GM19452 (cell line): ENCODE measurements at regions not wholly inside any gene's neighbourhood (a gene's known extent, or its start where the extent isn't known, plus 50 kb on each side); places are given as distances from the start of the nearest gene placed in this dataset.
"Not testable (repeated sequence)": the region's sequence is repeated elsewhere in the genome, so short reads cannot be mapped to it uniquely, and the experiment has no call there.

Source experiments
- ATAC-seq: cut with Tn5 transposase; IDR thresholded peaks from one replicate; pipeline ENCODE4 v1.9.1; 2021; ENCODE audit not compliant: unreplicated experiment

- ATAC-seq, result not testable (repeated sequence)
Observed at GRCh38 chr4:49153011-49153410, 166.9 kb downstream of the CWH43 start.

GRCh38 chr4:49154308-49155103 lies 168.4 kb downstream of the CWH43 start:
- ATAC-seq, result peak; percentile 63

DNA sequence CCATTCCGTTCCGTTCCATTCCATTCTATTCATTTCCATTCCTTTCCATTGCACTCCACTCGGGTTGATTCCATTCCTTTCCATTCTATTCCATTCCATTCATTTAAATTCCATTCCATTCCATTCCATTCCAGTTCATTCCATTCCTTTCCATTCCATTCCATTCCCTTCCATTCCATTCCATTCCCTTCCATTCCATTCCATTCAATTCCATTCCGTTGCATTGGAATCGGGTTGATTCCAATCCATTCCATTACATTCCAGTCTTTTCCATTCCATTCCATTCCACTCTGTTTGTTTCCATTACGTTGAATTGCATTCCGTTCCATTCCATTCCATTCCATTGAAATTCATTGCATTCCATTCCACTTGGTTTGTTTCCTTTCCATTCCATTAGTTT lies 169.2 kb downstream of the CWH43 start:
- ATAC-seq, result not testable (repeated sequence)

- not testable (repeated sequence) for ATAC-seq
Observed at GRCh38 chr4:49156309-49156708, 170.2 kb downstream of the CWH43 start.

GRCh38 chr4:49157630-49158029 lies 171.6 kb downstream of the CWH43 start:
- not testable (repeated sequence) for ATAC-seq

GRCh38 chr4:49161111-49161541 lies 175.1 kb downstream of the CWH43 start:
- ATAC-seq, result not testable (repeated sequence)

GRCh38 chr4:49164916-49165315 lies 178.8 kb downstream of the CWH43 start:
- not testable (repeated sequence) for ATAC-seq

- not testable (repeated sequence) for ATAC-seq
Observed at GRCh38 chr4:49177847-49178246, 191.8 kb downstream of the CWH43 start.

DNA sequence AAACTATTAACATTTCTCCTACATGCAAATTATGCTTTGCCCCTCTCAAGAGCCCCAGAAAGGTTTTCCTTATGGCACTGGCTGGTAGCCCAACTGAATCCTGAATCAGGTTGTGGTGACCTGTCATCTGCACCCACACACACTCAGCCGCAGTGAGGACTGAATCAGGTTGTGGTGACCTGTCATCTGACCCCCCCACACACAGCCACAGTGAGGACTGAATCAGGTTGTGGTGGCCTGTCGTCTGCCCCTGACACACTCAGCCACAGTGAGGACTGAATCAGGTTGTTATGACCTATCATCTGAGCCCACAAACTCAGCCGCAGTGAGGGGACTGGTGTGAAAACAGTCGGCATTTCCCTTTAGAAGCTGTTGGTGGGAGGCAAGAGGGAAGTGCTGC lies 195.0 kb downstream of the CWH43 start:
- not testable (repeated sequence) for ATAC-seq

DNA sequence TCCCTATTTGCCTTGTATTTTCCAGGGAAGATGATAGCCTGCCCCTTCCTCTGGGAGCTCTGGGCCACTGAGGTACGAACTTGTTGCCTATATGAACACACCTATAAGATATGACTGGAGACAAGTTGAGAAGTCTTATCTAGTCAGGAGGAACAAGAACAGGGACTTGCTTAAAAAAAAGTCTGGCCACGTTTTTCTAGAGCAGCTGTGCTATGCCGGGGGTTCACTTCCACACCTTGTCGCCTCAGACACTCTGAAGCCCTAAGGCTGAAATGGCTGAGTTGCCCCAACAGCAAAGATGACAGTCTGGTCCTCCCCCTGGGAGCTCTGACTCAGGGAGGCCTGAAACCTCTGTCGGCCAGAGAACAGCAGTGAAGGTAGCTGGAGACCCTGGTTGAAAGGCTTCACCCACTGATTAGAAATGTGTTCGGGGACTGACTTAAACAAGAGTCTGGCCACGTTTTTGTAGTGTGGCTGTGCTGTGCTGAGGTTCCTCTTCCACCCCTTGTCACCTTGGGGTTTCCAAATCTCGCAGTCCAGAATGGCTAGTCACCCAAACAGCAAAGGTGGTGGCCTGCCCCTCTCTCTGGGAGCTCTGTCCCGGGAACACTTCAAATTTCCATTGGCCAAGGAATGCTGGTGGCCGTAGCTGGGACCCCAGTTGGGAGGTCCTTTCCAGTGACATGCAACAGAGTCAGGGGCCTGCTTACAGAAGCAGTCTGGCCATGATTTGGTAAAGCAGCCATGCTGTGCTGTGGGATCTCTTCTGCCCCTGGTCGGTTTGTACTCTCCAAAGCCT lies 225.5 kb downstream of the CWH43 start:
- ATAC-seq, result not testable (repeated sequence)

- ATAC-seq, result not testable (repeated sequence)
Observed at GRCh38 chr4:49213250-49213649, 227.2 kb downstream of the CWH43 start.

- ATAC-seq, result not testable (repeated sequence)
Observed at GRCh38 chr4:49213750-49214149, 227.7 kb downstream of the CWH43 start.

GRCh38 chr4:49214453-49215081 lies 228.5 kb downstream of the CWH43 start:
- not testable (repeated sequence) for ATAC-seq

GRCh38 chr4:49215082-49215479 lies 229.0 kb downstream of the CWH43 start:
- ATAC-seq, result not testable (repeated sequence)

DNA sequence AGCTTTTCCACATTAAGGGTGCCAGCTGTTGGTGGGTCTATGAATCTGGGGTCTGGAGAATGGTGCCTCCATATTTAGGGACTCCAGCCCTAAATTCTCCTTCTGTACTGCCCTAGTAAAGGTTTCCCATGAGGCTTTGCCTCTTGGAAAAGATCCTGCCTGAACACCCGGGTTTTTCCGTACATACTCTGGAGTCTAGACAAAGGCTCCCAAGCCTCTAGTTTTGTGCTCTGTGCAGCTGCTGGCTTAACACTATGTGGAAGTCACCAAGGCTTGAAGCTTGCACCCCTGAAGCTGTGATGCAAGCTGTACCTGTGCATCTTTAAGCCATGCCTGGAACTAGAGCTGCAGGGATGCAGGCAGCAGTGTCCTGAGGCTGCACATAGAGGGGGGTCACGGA lies 230.5 kb downstream of the CWH43 start:
- ATAC-seq, result not testable (repeated sequence)

DNA sequence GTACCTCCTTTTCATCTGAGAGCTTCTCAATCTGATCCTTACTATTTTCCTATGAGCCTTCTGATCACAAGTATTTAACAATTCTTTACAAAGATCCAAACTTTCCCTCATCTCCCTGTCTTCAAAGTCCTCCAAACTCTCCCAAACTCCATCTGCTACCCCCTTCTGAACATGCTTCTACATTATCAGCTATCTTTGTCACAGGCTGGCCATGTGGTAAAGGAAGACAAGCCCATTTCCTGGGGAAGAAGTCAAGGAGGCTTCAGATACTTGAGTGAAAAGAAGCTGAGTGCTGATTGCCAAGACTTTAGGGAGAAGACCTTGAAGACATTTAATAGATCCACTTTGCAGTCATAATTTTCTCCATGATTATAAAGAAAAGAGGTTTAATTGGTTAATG lies 231.4 kb downstream of the CWH43 start:
- no peak for ATAC-seq

DNA sequence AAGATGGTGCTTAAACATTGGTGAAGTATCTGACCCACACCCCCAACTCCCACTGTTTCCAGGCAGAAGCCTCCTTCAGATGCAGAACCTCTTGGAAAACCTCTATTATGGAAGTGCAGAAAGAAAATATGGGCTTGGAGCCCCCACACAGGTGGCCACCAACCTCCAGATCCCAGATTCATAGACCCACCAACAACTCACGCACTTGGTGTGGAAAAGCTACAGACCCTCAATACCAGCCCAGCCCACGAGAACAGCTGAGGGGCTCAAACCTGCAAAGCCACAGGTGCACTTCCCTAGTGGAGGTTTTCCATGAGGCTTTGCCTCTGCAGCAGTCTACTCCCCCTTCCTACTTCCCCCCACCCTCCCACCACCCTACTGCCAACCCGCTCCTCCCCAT lies 232.0 kb downstream of the CWH43 start:
- not testable (repeated sequence) for ATAC-seq

- ATAC-seq, result not testable (repeated sequence)
Observed at GRCh38 chr4:49218931-49219330, 232.9 kb downstream of the CWH43 start.

- not testable (repeated sequence) for ATAC-seq
Observed at GRCh38 chr4:49219489-49220225, 233.6 kb downstream of the CWH43 start.

GRCh38 chr4:49221209-49221608 lies 235.1 kb downstream of the CWH43 start:
- no peak for ATAC-seq

DNA sequence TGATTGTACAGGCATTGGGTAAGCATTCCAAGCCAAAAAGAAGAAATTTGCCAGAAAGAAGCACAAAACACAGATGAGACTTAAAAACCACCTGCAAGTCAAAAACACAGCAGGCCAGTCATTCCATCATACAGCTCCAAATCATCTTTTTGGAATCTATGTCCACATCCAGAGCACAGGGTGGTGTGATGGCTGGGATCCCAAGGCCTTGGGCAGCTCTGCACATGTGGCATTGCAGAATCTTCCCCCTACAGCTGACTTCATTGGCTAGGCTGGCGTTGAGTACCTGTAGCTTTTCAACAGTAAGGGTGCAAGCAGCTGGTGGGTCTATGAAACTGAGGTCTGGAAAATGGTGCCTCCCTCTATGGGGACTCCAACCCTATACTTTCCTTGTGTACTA lies 236.7 kb downstream of the CWH43 start:
- ATAC-seq, result not testable (repeated sequence)
